GM23248 (cell line): ENCODE measurements at regions not wholly inside any gene's neighbourhood (a gene's known extent, or its start where the extent isn't known, plus 50 kb on each side); places are given as distances from the start of the nearest gene placed in this dataset.

ENCODE experiments used
- EZH2 ChIP-seq: fragments of 200-600 bp; sonication (generic); IDR thresholded peaks from 2 replicates; pipeline ENCODE4 v1.6.1; 2018; ENCODE audit warnings: antibody characterized with exemption, mild to moderate bottlenecking; ENCODE audit not compliant: insufficient read depth, poor library complexity, severe bottlenecking
- EZH2phosphoT487 ChIP-seq: fragments of 200-600 bp; sonication (generic); IDR thresholded peaks from 2 replicates; pipeline ENCODE4 v1.6.1; 2018; ENCODE audit warnings: antibody characterized with exemption, moderate library complexity, mild to moderate bottlenecking, low read depth; ENCODE audit not compliant: insufficient read depth

- no peak for TF ChIP-seq EZH2
- no peak for TF ChIP-seq EZH2phosphoT487
Measured at GRCh38 chr4:123232439-123232838, 164.2 kb upstream of the SPRY1 start.
